Upper lobe of left lung (tissue), 6 donors: ENCODE measurements at regions not wholly inside any gene's neighbourhood (a gene's known extent, or its start where the extent isn't known, plus 50 kb on each side); places are given as distances from the start of the nearest gene placed in this dataset.

Experiments
- ATAC-seq, 2 donors: fragments of 200-7000 bp; cut with Tn5 transposase; one replicate each; pipeline ENCODE4 v1.9.1; 2022; ENCODE audit warnings: mild to moderate bottlenecking in 2 of 2, moderate library complexity in 2 of 2; ENCODE audit not compliant: low FRiP score in 2 of 2
- DNase-seq, 2 donors: peaks; one replicate each; pipeline ENCODE4 v3.0.0-alpha.2; 2019 to 2020
- H3K27ac ChIP-seq, 4 donors: fragments of 200-600 bp; sonication (generic); one replicate each; pipeline ENCODE4 v1.5.1; 2016 to 2019
- H3K27me3 ChIP-seq, 4 donors: fragments of 200-600 bp; sonication (generic); one replicate each; pipeline ENCODE4 v1.5.1; 2017 to 2019
- H3K36me3 ChIP-seq, 4 donors: fragments of 200-600 bp; sonication (generic); one replicate each; pipeline ENCODE4 v1.5.1; 2016 to 2019
- H3K4me1 ChIP-seq, 4 donors: fragments of 200-600 bp; sonication (generic); one replicate each; pipeline ENCODE4 v1.5.1; 2018 to 2019
- H3K4me3 ChIP-seq, 4 donors: fragments of 200-600 bp; sonication (generic); one replicate each; pipeline ENCODE4 v1.5.1; 2017 to 2019; ENCODE audit warnings: mild to moderate bottlenecking in 2 of 4, moderate library complexity in 1 of 4
- H3K9me3 ChIP-seq, 4 donors: fragments of 200-600 bp; sonication (generic); one replicate each; pipeline ENCODE4 v1.5.1; 2018 to 2019
- CTCF ChIP-seq, 6 experiments: fragments of 450-650 bp in 4 of 6; fragments of 200-600 bp in 2 of 6; sonication (generic) in 2 of 6; IDR thresholded peaks; one replicate each; pipeline ENCODE4 v1.5.1; 2016 to 2019; ENCODE audit warnings: antibody characterized with exemption in 6 of 6
- EP300 ChIP-seq, 4 donors: sonication (generic); formaldehyde crosslinking; IDR thresholded peaks; one replicate each; pipeline ENCODE4 v1.5.1; 2017; ENCODE audit warnings: antibody characterized with exemption in 4 of 4, control low read depth in 2 of 4
- POLR2A ChIP-seq, 4 donors: fragments of 450-650 bp; IDR thresholded peaks; one replicate each; pipeline ENCODE4 v1.5.1; 2016 to 2017; ENCODE audit warnings: antibody characterized with exemption in 4 of 4, mild to moderate bottlenecking in 2 of 4
- POLR2AphosphoS5 ChIP-seq, 2 donors: sonication (generic); formaldehyde crosslinking; IDR thresholded peaks; one replicate each; pipeline ENCODE4 v1.5.1; 2017; ENCODE audit warnings: antibody characterized with exemption in 2 of 2
- WGBS, 2 donors: methylation state at CpG; one replicate each; pipeline ENCODE4 v1.1.5; 2017 to 2018; 5-methylcytosine and 5-hydroxymethylcytosine counted together
- donor health status: DM: no; HTN: no; CAD: no; lungs with moderate emphysema.
- donor health status: DM: no; HTN: yes; CAD: no; lungs with severe emphysema.

DNA sequence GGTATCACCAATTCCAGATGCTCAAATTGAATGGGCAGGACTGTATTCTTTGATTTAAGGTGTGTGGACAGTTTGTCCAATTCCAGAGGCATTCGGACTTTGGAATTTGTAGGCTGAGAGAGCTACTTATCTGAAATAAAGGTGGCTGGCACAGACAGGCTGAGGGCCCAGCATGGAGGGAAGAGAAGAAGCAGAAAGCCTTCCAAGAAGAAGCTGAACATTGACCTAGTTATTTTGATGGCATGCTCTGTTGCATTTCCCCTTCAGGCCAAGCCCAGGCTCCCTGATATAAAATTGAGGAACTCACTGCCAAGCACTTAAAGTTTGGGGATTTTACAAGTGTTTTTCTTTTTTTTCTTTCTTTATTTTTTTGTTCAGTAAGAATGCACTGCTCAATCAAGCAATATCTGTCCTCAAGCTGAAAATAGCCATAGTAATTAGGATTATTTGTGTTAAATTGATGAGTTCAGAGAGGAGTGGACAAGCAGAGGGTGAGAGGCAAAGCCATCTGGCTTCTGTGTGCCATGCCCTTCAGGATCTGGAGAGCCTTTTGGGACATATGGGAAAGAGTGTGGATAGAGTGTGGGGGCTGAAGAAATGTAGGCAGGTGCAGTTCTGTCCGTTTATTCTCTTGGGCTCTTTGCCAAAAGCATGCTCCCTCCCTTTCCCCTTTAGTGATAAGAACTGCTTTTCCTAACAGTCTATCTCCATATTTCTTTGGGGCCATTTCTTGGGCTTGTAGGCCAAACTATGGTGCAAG is 148.9 kb downstream of the OXSM start:
- Histone ChIP-seq H3K36me3 (no peaks in the 10 kb centered on the region), H3K9me3 (peaks cover 0 to 7% (median 0%) of the 10 kb centered on the region in 4 donors), H3K27ac (no peak overlapping the region), H3K4me3 (no peak overlapping the region), H3K27me3 (no peaks in the 10 kb centered on the region), H3K4me1 (no peaks in the 10 kb centered on the region)
- no peak for TF ChIP-seq EP300 (IDR thresholded peaks at IDR 0.05)
- no peak for TF ChIP-seq POLR2AphosphoS5 (IDR thresholded peaks at IDR 0.05)
- no peak for TF ChIP-seq CTCF (IDR thresholded peaks at IDR 0.05)
- TF ChIP-seq POLR2A (IDR thresholded peaks at IDR 0.05): no peak
- DNase-seq (no peak), ATAC-seq (no peak)
- 46 to 63% methylated on average over 2 of the region's 2 CpGs for WGBS, 2 donors

GRCh38 chr3:25940935-25941334 is 151.0 kb downstream of the OXSM start:
- ATAC-seq (no peak), DNase-seq (no peak)
- TF ChIP-seq POLR2AphosphoS5 (IDR thresholded peaks at IDR 0.05) (no peak), CTCF (IDR thresholded peaks at IDR 0.05) (no peak), EP300 (IDR thresholded peaks at IDR 0.05) (no peak), POLR2A (IDR thresholded peaks at IDR 0.05) (no peak)
- no peaks in the 10 kb centered on the region for H3K4me1 ChIP-seq
- no peaks in the 10 kb centered on the region for H3K27me3 ChIP-seq
- no peak overlapping the region for H3K4me3 ChIP-seq
- H3K36me3 ChIP-seq: no peaks in the 10 kb centered on the region
- WGBS, 2 donors: 89 to 95% methylated on average over 2 of the region's 2 CpGs
- H3K27ac ChIP-seq: no peak overlapping the region
- H3K9me3 ChIP-seq: no peaks in the 10 kb centered on the region

GRCh38 chr3:25944329-25944728 is 154.4 kb downstream of the OXSM start:
- 90 to 92% methylated on average over 5 of the region's 5 CpGs for WGBS, 2 donors
- no peaks in the 10 kb centered on the region for H3K36me3 ChIP-seq
- TF ChIP-seq POLR2AphosphoS5 (IDR thresholded peaks at IDR 0.05) (no peak), CTCF (IDR thresholded peaks at IDR 0.05) (no peak), POLR2A (IDR thresholded peaks at IDR 0.05) (no peak), EP300 (IDR thresholded peaks at IDR 0.05) (no peak)
- DNase-seq (no peak), ATAC-seq (no peak)
- H3K27me3 ChIP-seq: no peaks in the 10 kb centered on the region
- H3K4me3 ChIP-seq: no peak overlapping the region
- H3K9me3 ChIP-seq: no peaks in the 10 kb centered on the region
- no peaks in the 10 kb centered on the region for H3K4me1 ChIP-seq
- no peak overlapping the region for H3K27ac ChIP-seq

- no peaks in the 10 kb centered on the region for H3K36me3 ChIP-seq
- no peaks in the 10 kb centered on the region for H3K27me3 ChIP-seq
- no peak for TF ChIP-seq POLR2AphosphoS5 (IDR thresholded peaks at IDR 0.05)
- TF ChIP-seq EP300 (IDR thresholded peaks at IDR 0.05): no peak
- TF ChIP-seq CTCF (IDR thresholded peaks at IDR 0.05): no peak
- TF ChIP-seq POLR2A (IDR thresholded peaks at IDR 0.05): no peak
- no peak overlapping the region for H3K4me3 ChIP-seq
- no peak overlapping the region for H3K27ac ChIP-seq
- ATAC-seq: no peak
- no peaks in the 10 kb centered on the region for H3K9me3 ChIP-seq
- DNase-seq: no peak
- no peaks in the 10 kb centered on the region for H3K4me1 ChIP-seq
Measured at GRCh38 chr3:25945366-25945765, 155.5 kb downstream of the OXSM start.

DNA sequence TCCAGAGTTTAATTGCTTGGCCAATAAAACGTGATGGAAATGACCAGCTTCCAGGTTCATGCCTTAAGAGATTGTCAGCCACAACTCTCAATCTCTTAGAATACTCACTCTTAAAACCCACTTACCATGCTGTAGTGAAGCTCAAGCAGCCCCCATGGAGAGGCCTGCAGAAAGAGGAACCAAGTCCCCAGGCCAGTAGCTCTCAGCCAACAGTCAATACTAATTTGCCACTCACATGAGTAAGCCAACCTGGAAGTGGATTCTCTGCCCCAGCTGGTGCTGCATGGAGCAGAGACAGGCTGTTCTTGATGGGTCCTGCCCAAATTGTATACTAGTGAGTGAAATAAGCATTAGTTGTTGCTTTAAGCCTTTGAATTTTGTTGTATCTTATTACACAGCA is 155.9 kb downstream of the OXSM start:
- H3K4me3 ChIP-seq: no peak overlapping the region
- WGBS, 2 donors: 82 to 89% methylated on average over 1 of the region's 1 CpG
- no peak for ATAC-seq
- no peak for DNase-seq
- H3K9me3 ChIP-seq: no peaks in the 10 kb centered on the region
- TF ChIP-seq EP300 (IDR thresholded peaks at IDR 0.05) (no peak), POLR2AphosphoS5 (IDR thresholded peaks at IDR 0.05) (no peak), POLR2A (IDR thresholded peaks at IDR 0.05) (no peak), CTCF (IDR thresholded peaks at IDR 0.05) (no peak)
- no peak overlapping the region for H3K27ac ChIP-seq
- no peaks in the 10 kb centered on the region for H3K4me1 ChIP-seq
- no peaks in the 10 kb centered on the region for H3K27me3 ChIP-seq
- H3K36me3 ChIP-seq: no peaks in the 10 kb centered on the region
